Cardiac muscle cell (in vitro differentiated cells and primary cell): ENCODE measurements at regions not wholly inside any gene's neighbourhood (a gene's known extent, or its start where the extent isn't known, plus 50 kb on each side); places are given as distances from the start of the nearest gene placed in this dataset.

Experiments
- DNase-seq, 2 donors: peaks; one replicate each; pipeline versions ENCODE4 v3.0.0 to v3.0.0-alpha.2; 2010 to 2017; ENCODE audit warnings: low read depth in 1 of 2, low spot score in 1 of 2
- H3K27ac ChIP-seq: fragments of 200-600 bp; sonication (generic); 2 replicates; pipeline ENCODE4 v1.5.1; 2016
- H3K27me3 ChIP-seq: fragments of 200-600 bp; sonication (generic); 2 replicates; pipeline ENCODE4 v1.6.0; 2016; ENCODE audit warnings: control low read depth
- H3K36me3 ChIP-seq: fragments of 200-600 bp; sonication (generic); 2 replicates; pipeline ENCODE4 v1.5.1; 2016; ENCODE audit warnings: control low read depth
- H3K4me1 ChIP-seq: fragments of 200-600 bp; sonication (generic); 2 replicates; pipeline ENCODE4 v1.8.1; 2017; ENCODE audit warnings: low read depth, mild to moderate bottlenecking, mixed run types
- H3K4me3 ChIP-seq: fragments of 200-600 bp; sonication (generic); 2 replicates; pipeline ENCODE4 v1.5.1; 2016; ENCODE audit warnings: mild to moderate bottlenecking
- H3K9me3 ChIP-seq: fragments of 200-600 bp; sonication (generic); 2 replicates; pipeline ENCODE4 v1.5.1; 2017; ENCODE audit warnings: low read depth, mild to moderate bottlenecking, control low read depth
- CTCF ChIP-seq: IDR thresholded peaks from 2 replicates; pipeline ENCODE4 v1.5.1; 2012; ENCODE audit warnings: low read depth, mild to moderate bottlenecking, low read length

- Histone ChIP-seq H3K4me1 (no peaks in the 10 kb centered on the region), H3K4me3 (no peak overlapping the region), H3K9me3 (no peaks in the 10 kb centered on the region), H3K36me3 (no peaks in the 10 kb centered on the region), H3K27me3 (no peaks in the 10 kb centered on the region), H3K27ac (no peak overlapping the region)
- TF ChIP-seq CTCF, result no peak
- no peak for DNase-seq
These were observed 122.3 kb upstream of the CNOT2 start for GRCh38 chr12:70120970-70121369.

- Histone ChIP-seq H3K9me3 (no peaks in the 10 kb centered on the region), H3K4me1 (no peaks in the 10 kb centered on the region), H3K4me3 (no peak overlapping the region), H3K27ac (no peak overlapping the region), H3K36me3 (no peaks in the 10 kb centered on the region), H3K27me3 (no peaks in the 10 kb centered on the region)
- DNase-seq, result no peak
- TF ChIP-seq CTCF, result no peak
These were observed 121.7 kb upstream of the CNOT2 start for GRCh38 chr12:70121562-70121961.

GRCh38 chr12:70122804-70123203, 120.4 kb upstream of the CNOT2 start:
- Histone ChIP-seq H3K36me3 (no peaks in the 10 kb centered on the region), H3K27me3 (no peaks in the 10 kb centered on the region), H3K27ac (no peak overlapping the region), H3K4me3 (no peak overlapping the region), H3K4me1 (no peaks in the 10 kb centered on the region), H3K9me3 (no peaks in the 10 kb centered on the region)
- no peak for TF ChIP-seq CTCF
- DNase-seq, result no peak

GRCh38 chr12:70149013-70149412, 94.2 kb upstream of the CNOT2 start:
- H3K9me3 ChIP-seq, result no peaks in the 10 kb centered on the region
- H3K4me3 ChIP-seq, result no peak overlapping the region
- no peaks in the 10 kb centered on the region for H3K4me1 ChIP-seq
- no peak overlapping the region for H3K27ac ChIP-seq
- no peaks in the 10 kb centered on the region for H3K36me3 ChIP-seq
- no peak for TF ChIP-seq CTCF
- no peak for DNase-seq
- no peaks in the 10 kb centered on the region for H3K27me3 ChIP-seq

GRCh38 chr12:70149665-70150064, 93.6 kb upstream of the CNOT2 start:
- no peak overlapping the region for H3K4me3 ChIP-seq
- peaks cover 4% of the 10 kb centered on the region for H3K9me3 ChIP-seq
- no peak overlapping the region for H3K27ac ChIP-seq
- H3K36me3 ChIP-seq, result no peaks in the 10 kb centered on the region
- no peak for DNase-seq
- no peaks in the 10 kb centered on the region for H3K27me3 ChIP-seq
- H3K4me1 ChIP-seq, result no peaks in the 10 kb centered on the region
- TF ChIP-seq CTCF, result no peak

- no peak for DNase-seq
These were observed 93.0 kb upstream of the CNOT2 start for GRCh38 chr12:70150230-70150629.

More at GRCh38 chr12:70150230-70150629, 93.0 kb upstream of the CNOT2 start:
- Histone ChIP-seq H3K27me3 (no peaks in the 10 kb centered on the region), H3K27ac (no peak overlapping the region), H3K36me3 (no peaks in the 10 kb centered on the region), H3K4me1 (no peaks in the 10 kb centered on the region), H3K9me3 (peaks cover 4% of the 10 kb centered on the region), H3K4me3 (no peak overlapping the region)
- no peak for TF ChIP-seq CTCF
